ENCODE measurements at regions not wholly inside any gene's neighbourhood (a gene's known extent, or its start where the extent isn't known, plus 50 kb on each side); places are given as distances from the start of the nearest gene placed in this dataset.

DNA sequence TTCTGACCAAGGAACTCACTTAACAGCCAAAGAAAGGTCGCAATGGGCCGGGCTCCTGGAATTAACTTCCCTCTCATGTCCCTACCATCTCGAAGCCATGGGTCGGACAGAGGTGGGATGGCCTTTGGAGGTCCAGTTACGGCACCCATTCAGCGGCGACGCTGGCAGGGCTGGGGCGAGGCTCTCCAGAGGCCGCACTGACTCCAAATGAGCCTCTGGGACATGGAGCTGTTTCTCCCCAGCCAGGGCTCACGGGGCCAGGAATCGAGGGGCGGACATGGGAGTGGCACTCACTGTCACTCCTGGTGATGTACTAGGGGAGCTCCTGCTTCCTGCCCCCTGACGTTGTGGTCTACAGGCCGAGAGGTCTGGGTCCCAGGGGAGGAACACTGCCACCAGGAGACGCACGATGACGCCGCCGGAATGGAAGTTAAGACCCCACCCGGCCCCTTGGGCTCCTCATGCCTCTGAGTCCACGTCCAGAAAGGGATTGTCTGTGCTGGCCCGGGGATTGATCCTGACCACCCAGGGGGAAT lies 60.7 kb upstream of the METRNL start:
- TF ChIP-seq, protein P1, sequence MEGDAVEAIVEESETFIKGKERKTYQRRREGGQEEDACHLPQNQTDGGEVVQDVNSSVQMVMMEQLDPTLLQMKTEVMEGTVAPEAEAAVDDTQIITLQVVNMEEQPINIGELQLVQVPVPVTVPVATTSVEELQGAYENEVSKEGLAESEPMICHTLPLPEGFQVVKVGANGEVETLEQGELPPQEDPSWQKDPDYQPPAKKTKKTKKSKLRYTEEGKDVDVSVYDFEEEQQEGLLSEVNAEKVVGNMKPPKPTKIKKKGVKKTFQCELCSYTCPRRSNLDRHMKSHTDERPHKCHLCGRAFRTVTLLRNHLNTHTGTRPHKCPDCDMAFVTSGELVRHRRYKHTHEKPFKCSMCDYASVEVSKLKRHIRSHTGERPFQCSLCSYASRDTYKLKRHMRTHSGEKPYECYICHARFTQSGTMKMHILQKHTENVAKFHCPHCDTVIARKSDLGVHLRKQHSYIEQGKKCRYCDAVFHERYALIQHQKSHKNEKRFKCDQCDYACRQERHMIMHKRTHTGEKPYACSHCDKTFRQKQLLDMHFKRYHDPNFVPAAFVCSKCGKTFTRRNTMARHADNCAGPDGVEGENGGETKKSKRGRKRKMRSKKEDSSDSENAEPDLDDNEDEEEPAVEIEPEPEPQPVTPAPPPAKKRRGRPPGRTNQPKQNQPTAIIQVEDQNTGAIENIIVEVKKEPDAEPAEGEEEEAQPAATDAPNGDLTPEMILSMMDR (IDR thresholded peaks at IDR 0.05) = no peak
- no peak for TF ChIP-seq POLR2A (IDR thresholded peaks at IDR 0.05)
- Histone ChIP-seq H3K9me3 (replicated peaks in 1 of 3) (no peaks in the 10 kb centered on the region), H3K27me3 (no peaks in the 10 kb centered on the region), H3K36me3 (replicated peaks in 1 of 2) (no peaks in the 10 kb centered on the region), H3K27ac (no peak overlapping the region), H3K4me3 (no peak overlapping the region), H3K4me1 (replicated peaks in 1 of 2) (no peaks in the 10 kb centered on the region)
- intact Hi-C loops (cut with DNase I) = no loop called here
- 92 to 95% (median 95%) methylated on average over 17 to 23 of the region's 23 CpGs for WGBS, 4 donors
- DNase-seq = no peak

DNA sequence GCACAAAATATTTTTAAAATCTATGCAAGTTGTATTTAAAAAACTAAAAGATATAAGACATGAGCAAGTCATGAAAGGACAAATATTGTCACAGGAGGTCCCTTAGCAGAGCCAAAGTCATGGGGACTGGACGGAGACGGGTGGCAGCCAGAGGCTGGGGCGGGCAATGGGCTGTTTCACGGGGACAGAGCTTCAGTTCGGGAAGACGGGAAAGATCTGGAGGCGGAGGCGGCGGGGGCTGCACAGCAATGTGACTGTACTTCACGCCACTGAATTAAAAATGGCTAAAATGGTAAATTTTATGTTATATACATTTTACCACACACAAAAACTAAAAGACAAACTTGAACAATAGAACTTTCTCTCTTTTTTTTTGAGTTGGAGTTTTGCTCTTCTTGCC lies 60.0 kb upstream of the METRNL start:
- no peaks in the 10 kb centered on the region for H3K27me3 ChIP-seq
- no peak for TF ChIP-seq POLR2A (IDR thresholded peaks at IDR 0.05)
- TF ChIP-seq, protein P1 (IDR thresholded peaks at IDR 0.05) = no peak

DNA sequence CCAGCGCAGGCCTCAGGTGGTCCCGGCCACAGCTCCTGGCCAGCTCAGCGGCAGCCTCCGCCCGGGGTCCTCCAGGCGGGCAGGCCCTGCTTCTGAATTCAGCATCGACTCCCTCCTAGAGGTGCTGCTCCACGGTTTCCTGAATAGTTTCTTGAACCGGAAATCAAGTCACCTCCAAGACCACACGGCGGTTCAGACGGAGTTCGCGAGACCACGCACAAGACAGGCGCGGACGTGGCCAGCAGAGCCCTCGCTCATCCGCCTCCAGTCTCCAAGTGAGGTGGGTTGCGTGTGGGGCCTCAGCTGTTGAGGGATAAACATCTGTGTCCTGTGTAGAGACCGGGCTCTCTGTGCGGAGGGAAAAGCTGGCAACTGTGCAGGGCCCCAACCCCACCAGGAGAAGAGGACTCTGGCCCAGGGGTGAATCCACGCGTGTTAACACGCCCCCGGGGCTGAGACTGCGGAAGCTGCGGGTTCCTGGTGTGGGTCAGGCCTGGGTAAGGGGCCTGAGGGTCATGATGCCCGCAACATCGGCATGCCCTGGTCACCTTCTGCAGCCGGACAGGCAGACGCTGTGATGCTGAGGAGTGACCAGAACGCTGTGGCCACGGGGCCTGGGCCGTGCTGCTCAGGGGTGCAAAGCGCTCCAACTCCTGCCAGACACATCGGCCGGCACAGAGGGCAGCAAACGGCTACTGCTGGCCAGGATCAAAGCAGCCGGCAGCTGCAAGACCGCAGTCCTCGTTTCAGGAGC lies 55.0 kb upstream of the METRNL start:
- 88 to 93% (median 91%) methylated on average over 36 to 43 of the region's 43 CpGs for WGBS, 4 donors
- no peaks in the 10 kb centered on the region for H3K36me3 ChIP-seq (replicated peaks in 1 of 2)
- H3K27me3 ChIP-seq = no peaks in the 10 kb centered on the region

More for the DNA sequence above, 60.0 kb upstream of the METRNL start:
- H3K4me1 ChIP-seq (replicated peaks in 1 of 2) = no peaks in the 10 kb centered on the region
- 77 to 99% (median 87%) methylated on average over 10 of the region's 10 CpGs for WGBS, 4 donors
- H3K36me3 ChIP-seq (replicated peaks in 1 of 2) = no peaks in the 10 kb centered on the region
- H3K4me3 ChIP-seq = no peak overlapping the region
- H3K27ac ChIP-seq = no peak overlapping the region
- intact Hi-C loops (cut with DNase I) = no loop called here
- no peaks in the 10 kb centered on the region for H3K9me3 ChIP-seq (replicated peaks in 1 of 3)
- no peak for DNase-seq

DNA sequence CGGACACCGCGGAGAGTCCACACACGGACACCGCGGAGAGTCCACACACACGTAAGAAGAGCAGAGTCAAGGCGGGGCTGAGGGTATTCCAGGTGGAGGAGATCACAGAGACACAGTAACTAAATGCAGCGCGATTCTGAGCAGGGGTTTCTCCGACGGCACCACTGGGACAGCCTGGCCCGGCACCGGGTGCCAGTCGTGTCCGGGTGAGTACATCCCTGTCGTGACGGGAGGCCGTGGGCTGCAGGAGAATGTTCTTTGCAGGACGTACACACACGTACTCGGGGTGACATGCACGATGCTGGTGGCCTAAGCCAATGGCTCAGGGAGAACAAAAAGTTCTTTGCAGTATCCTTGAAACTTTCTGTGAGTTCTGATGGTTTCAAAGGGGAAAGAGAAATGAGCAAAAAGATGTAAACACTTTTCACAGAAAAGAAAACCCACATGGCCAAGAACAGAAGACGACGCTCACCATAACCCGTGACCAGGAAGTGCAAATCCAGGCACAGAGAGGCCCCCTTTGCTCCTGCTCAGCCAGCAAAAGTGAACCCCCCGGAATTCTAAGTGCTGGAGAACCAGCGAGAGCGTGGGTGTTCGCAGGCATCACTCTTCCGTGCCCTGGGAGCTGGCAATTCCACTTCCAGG lies 53.7 kb upstream of the METRNL start:
- TF ChIP-seq POLR2A (IDR thresholded peaks at IDR 0.05) = no peak
- TF ChIP-seq, protein P1 (IDR thresholded peaks at IDR 0.05) = no peak
- Histone ChIP-seq H3K4me1 (replicated peaks in 1 of 2) (no peaks in the 10 kb centered on the region), H3K4me3 (no peak overlapping the region), H3K9me3 (replicated peaks in 1 of 3) (no peaks in the 10 kb centered on the region), H3K27ac (no peak overlapping the region), H3K27me3 (no peaks in the 10 kb centered on the region), H3K36me3 (replicated peaks in 1 of 2) (no peaks in the 10 kb centered on the region)
- intact Hi-C loops (cut with DNase I) = no loop called here
- 90 to 97% (median 95%) methylated on average over 31 of the region's 31 CpGs for WGBS, 4 donors
- peak in 1 of 7 donors; percentile 3 for DNase-seq

More for the DNA sequence above, 55.0 kb upstream of the METRNL start:
- no peaks in the 10 kb centered on the region for H3K9me3 ChIP-seq (replicated peaks in 1 of 3)
- peak in 1 of 7 donors; percentile 10 for DNase-seq
- TF ChIP-seq POLR2A (IDR thresholded peaks at IDR 0.05) = no peak
- TF ChIP-seq, protein P1 (IDR thresholded peaks at IDR 0.05) = no peak
- H3K27ac ChIP-seq = no peak overlapping the region
- no peak overlapping the region for H3K4me3 ChIP-seq
- H3K4me1 ChIP-seq (replicated peaks in 1 of 2) = no peaks in the 10 kb centered on the region
- intact Hi-C loops (cut with DNase I) = no loop called here

Data from adrenal gland (tissue), 9 donors.